ENCODE measurements at regions not wholly inside any gene's neighbourhood (a gene's known extent, or its start where the extent isn't known, plus 50 kb on each side); places are given as distances from the start of the nearest gene placed in this dataset.

GRCh38 chr12:41893491-41893890 is 251.2 kb downstream of the GXYLT1 start:
- TF ChIP-seq, protein P1, sequence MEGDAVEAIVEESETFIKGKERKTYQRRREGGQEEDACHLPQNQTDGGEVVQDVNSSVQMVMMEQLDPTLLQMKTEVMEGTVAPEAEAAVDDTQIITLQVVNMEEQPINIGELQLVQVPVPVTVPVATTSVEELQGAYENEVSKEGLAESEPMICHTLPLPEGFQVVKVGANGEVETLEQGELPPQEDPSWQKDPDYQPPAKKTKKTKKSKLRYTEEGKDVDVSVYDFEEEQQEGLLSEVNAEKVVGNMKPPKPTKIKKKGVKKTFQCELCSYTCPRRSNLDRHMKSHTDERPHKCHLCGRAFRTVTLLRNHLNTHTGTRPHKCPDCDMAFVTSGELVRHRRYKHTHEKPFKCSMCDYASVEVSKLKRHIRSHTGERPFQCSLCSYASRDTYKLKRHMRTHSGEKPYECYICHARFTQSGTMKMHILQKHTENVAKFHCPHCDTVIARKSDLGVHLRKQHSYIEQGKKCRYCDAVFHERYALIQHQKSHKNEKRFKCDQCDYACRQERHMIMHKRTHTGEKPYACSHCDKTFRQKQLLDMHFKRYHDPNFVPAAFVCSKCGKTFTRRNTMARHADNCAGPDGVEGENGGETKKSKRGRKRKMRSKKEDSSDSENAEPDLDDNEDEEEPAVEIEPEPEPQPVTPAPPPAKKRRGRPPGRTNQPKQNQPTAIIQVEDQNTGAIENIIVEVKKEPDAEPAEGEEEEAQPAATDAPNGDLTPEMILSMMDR (IDR thresholded peaks at IDR 0.05; ENCODE audit: poor library complexity, severe bottlenecking), result no peak
- no peak for TF ChIP-seq EZH2 (IDR thresholded peaks at IDR 0.05; ENCODE audit: borderline replicate concordance, insufficient read depth, low read length, poor library complexity, severe bottlenecking)
- no peak for TF ChIP-seq RAD21 (conservative IDR thresholded peaks at IDR 0.05)

All from neural cell (in vitro differentiated cells).